Pancreas (tissue), 10 donors: ENCODE measurements at regions not wholly inside any gene's neighbourhood (a gene's known extent, or its start where the extent isn't known, plus 50 kb on each side); places are given as distances from the start of the nearest gene placed in this dataset.

ENCODE experiments used
- ATAC-seq, 4 donors: fragments of 200-7000 bp; cut with Tn5 transposase; one replicate each; pipeline versions ENCODE4 v1.8.0 to v1.9.1; 2020; ENCODE audit warnings: mild to moderate bottlenecking in 4 of 4, moderate library complexity in 4 of 4
- DNase-seq, 6 donors: peaks; one replicate each; pipeline ENCODE4 v3.0.0-alpha.2; 2020
- FAIRE-seq: peaks from 2 replicates; lab custom pipeline; 2012; peaks lifted over from hg19 to GRCh38; lab: Jason Lieb, UNC
- H3K27ac ChIP-seq, 4 donors: fragments of 200-600 bp; sonication (generic); 1 replicate in 3 of 4; 2 replicates in 1 of 4; pipeline versions ENCODE4 v1.5.0 to v1.8.0; 2020
- H3K27me3 ChIP-seq, 4 donors: fragments of 200-600 bp; one replicate each; pipeline ENCODE4 v1.8.0; 2021
- H3K36me3 ChIP-seq, 3 donors: fragments of 200-600 bp; sonication (generic) in 1 of 3; one replicate each; pipeline versions ENCODE4 v1.5.0 to v1.8.0; 2020 to 2021
- H3K4me1 ChIP-seq, 3 donors: fragments of 200-600 bp; one replicate each; pipeline ENCODE4 v1.8.0; 2021
- H3K4me3 ChIP-seq, 4 donors: fragments of 200-600 bp; sonication (generic) in 2 of 4; one replicate each; pipeline versions ENCODE4 v1.5.0 to v1.8.0; 2020 to 2021
- H3K9me3 ChIP-seq, 4 donors: fragments of 200-600 bp; one replicate each; pipeline ENCODE4 v1.8.0; 2021
- WGBS, 2 donors: extraction: QIAGEN DNeasy Blood & Tissue Kit; methylation state at CpG; one replicate each; pipeline ENCODE4 v1.1.7; 2013; 5-methylcytosine and 5-hydroxymethylcytosine counted together
- intact Hi-C, 3 donors: fragments of 100-400 bp; cut with DNase I; formaldehyde crosslinking; loops; one replicate each; pipeline versions ENCODE4 v1.11.1 to v1.14.2; 2022
- TF ChIP-seq, protein P1 (sequence below), 4 donors: fragments of 200-600 bp; sonication (generic) in 3 of 4; IDR thresholded peaks; one replicate each; pipeline versions ENCODE4 v1.5.0 to v1.8.0; 2021; ENCODE audit warnings: antibody characterized with exemption in 4 of 4
- donor health status: healthy with polysubstance abuse.
- donor health status: DM: no; HTN: no; CAD: no; lungs with moderate emphysema.
- donor health status: DM: no; HTN: no; CAD: no.
- donor health status: control.
- donor health status: control.
- donor health status: Bipolar disorder and iron deficiency.
- donor health status: DM: yes; HTN: yes; CAD: no.
- donor health status: DM: no; HTN: no; CAD: no.
- donor health status: DM: no; HTN: no; CAD: no.
- donor health status: DM: yes; HTN: yes; CAD: no.

DNA sequence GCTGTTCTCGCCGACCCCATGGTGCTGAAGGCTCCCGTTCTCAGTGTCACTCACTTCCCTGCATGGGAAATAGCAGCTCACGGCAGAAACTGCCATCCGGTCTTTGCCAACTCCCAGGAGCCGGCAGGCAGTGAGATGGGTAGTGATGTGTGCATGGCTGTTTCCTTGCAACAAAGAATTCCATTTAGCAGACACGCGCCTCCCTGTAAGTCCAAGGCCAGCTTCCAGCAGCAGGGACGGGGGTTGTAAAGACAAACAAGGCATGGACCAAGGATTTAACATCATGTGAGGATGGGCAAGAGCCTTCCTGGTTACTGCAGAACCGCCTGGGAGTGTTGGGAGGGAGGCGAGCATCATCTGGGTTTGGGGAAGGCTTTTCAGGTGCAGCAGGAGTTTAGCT, 273.1 kb downstream of the GLRX3 start:
- H3K4me1 ChIP-seq: peaks cover 0 to 10% (median 0%) of the 10 kb centered on the region in 3 donors
- ATAC-seq: no peak

DNA sequence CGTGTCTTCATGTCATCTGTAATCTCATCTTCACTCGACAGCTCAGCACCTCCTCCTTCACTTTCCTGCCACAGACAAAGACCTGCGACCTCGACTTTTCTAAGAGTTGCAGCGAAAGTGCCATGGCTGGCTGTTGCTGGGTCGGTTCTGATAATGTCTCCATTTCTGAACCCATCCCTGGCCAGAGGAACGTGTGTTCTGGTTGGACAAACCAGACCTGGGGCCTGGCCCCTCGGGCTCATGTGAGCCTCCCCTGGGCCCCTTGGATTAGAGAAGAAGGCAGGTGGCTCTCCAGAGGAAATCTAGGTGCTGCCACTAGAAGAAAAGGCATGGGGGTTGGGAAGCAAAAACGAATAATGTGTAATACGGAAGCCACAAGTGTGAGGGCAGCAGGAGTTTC, 273.7 kb downstream of the GLRX3 start:
- DNase-seq: no peak
- WGBS, 2 donors: 79 to 88% methylated on average over 10 of the region's 10 CpGs
- Histone ChIP-seq H3K9me3 (no peaks in the 10 kb centered on the region), H3K36me3 (no peaks in the 10 kb centered on the region), H3K27me3 (no peaks in the 10 kb centered on the region), H3K27ac (no peak overlapping the region), H3K4me1 (peaks cover 0 to 10% (median 0%) of the 10 kb centered on the region in 3 donors), H3K4me3 (no peak overlapping the region)
- no peak for FAIRE-seq
- ATAC-seq: no peak
- intact Hi-C loops: no loop called here
- TF ChIP-seq, protein P1, sequence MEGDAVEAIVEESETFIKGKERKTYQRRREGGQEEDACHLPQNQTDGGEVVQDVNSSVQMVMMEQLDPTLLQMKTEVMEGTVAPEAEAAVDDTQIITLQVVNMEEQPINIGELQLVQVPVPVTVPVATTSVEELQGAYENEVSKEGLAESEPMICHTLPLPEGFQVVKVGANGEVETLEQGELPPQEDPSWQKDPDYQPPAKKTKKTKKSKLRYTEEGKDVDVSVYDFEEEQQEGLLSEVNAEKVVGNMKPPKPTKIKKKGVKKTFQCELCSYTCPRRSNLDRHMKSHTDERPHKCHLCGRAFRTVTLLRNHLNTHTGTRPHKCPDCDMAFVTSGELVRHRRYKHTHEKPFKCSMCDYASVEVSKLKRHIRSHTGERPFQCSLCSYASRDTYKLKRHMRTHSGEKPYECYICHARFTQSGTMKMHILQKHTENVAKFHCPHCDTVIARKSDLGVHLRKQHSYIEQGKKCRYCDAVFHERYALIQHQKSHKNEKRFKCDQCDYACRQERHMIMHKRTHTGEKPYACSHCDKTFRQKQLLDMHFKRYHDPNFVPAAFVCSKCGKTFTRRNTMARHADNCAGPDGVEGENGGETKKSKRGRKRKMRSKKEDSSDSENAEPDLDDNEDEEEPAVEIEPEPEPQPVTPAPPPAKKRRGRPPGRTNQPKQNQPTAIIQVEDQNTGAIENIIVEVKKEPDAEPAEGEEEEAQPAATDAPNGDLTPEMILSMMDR (IDR thresholded peaks at IDR 0.05): no peak

More for the DNA sequence above, 273.1 kb downstream of the GLRX3 start:
- FAIRE-seq (no peak), DNase-seq (no peak)
- Histone ChIP-seq H3K4me3 (no peak overlapping the region), H3K27me3 (no peaks in the 10 kb centered on the region), H3K9me3 (no peaks in the 10 kb centered on the region), H3K27ac (no peak overlapping the region), H3K36me3 (no peaks in the 10 kb centered on the region)
- WGBS, 2 donors: 67% methylated on average over 11 of the region's 11 CpGs
- intact Hi-C loops: no loop called here
- TF ChIP-seq, protein P1 (IDR thresholded peaks at IDR 0.05): no peak

DNA sequence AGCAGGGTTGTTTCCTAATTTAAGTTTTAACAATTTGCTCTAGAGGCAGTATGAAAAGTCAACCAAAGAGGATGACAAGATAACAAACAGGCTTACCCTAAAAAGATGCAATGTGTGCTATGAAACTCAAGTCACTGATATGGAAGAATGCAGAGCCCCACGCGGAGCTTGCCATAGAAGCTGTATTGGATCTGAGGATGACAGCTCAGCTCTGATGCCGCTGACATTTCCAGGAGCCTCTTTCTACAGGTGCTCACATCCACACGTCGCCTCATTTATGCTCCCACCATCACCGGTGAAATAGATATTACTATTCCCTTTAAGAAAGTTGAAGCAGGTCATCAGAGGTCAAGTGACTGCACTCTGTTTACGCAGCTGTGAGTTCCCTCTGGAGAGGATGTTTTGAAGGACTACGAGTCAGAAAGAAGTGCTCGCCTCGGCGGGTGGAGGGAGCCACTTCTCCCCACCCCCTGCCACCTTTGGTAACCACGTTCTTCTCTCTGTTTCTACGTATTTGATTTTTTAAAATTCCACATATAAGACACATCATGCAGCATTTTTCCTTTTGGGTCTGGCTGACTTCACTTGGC, 275.4 kb downstream of the GLRX3 start:
- peak in 3 of 6 donors; percentile 41 to 75 (median 65) for DNase-seq
- Histone ChIP-seq H3K36me3 (no peaks in the 10 kb centered on the region), H3K27me3 (no peaks in the 10 kb centered on the region), H3K9me3 (no peaks in the 10 kb centered on the region), H3K27ac (peak overlapping the region in 1 of 4 donors; percentile 42), H3K4me1 (peaks cover 0 to 8% (median 0%) of the 10 kb centered on the region in 3 donors), H3K4me3 (no peak overlapping the region)
- no peak for FAIRE-seq
- ATAC-seq: peak; percentile 84 to 94 (median 91)
- TF ChIP-seq, protein P1 (IDR thresholded peaks at IDR 0.05): no peak
- 16 to 19% methylated on average over 13 of the region's 13 CpGs for WGBS, 2 donors
- intact Hi-C loops: no loop called here

DNA sequence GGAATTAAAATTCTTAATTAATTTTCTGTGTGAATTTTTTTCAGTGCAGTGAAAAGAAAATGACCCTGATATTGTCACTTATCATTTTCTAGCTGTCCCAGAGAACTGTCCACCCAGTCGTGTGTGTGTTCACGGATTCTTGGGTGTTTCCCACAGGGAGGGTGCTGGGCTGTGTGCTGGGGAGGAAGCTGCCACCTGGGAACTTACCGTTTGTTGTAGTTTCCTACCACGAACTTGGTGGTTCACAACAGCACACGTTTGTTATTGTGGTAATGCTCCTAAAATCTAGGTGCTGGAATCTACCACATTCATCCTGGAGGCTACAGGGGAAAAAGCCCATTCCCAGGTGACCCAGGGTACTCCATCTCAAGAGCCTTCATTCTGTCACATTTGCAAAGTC, 276.1 kb downstream of the GLRX3 start:
- peaks cover 0 to 8% (median 0%) of the 10 kb centered on the region in 3 donors for H3K4me1 ChIP-seq
- no peaks in the 10 kb centered on the region for H3K9me3 ChIP-seq
- H3K27ac ChIP-seq: peak overlapping the region in 1 of 4 donors; percentile 42
- intact Hi-C loops: no loop called here
- TF ChIP-seq, protein P1 (IDR thresholded peaks at IDR 0.05): no peak
- no peak for DNase-seq
- no peak overlapping the region for H3K4me3 ChIP-seq
- no peaks in the 10 kb centered on the region for H3K27me3 ChIP-seq
- no peaks in the 10 kb centered on the region for H3K36me3 ChIP-seq
- FAIRE-seq: no peak
- peak; percentile 55 to 76 (median 63) for ATAC-seq
- 12 to 16% methylated on average over 5 of the region's 5 CpGs for WGBS, 2 donors
